Liver (tissue), 7 donors: ENCODE measurements at regions not wholly inside any gene's neighbourhood (a gene's known extent, or its start where the extent isn't known, plus 50 kb on each side); places are given as distances from the start of the nearest gene placed in this dataset.

Experiments
- DNase-seq: peaks from one replicate; pipeline ENCODE4 v3.0.0-alpha.2; 2017; ENCODE audit warnings: low spot score
- H3K27ac ChIP-seq, 2 donors: one replicate each; pipeline ENCODE4 v1.7.0; 2013; ENCODE audit warnings: inconsistent platforms in 2 of 2, low read length in 2 of 2, control low read depth in 1 of 2, low read depth in 1 of 2, mild to moderate bottlenecking in 1 of 2
- H3K27me3 ChIP-seq, 4 donors: one replicate each; pipeline versions ENCODE4 v1.6.1 to v1.7.0; 2013; ENCODE audit warnings: low read length in 3 of 4, inconsistent platforms in 1 of 4, mild to moderate bottlenecking in 1 of 4, moderate library complexity in 1 of 4; ENCODE audit not compliant: control insufficient read depth in 4 of 4, insufficient read depth in 4 of 4
- H3K36me3 ChIP-seq, 4 donors: one replicate each; pipeline versions ENCODE4 v1.6.1 to v1.7.0; 2013; ENCODE audit warnings: low read length in 3 of 4, mild to moderate bottlenecking in 3 of 4, low read depth in 1 of 4, moderate library complexity in 1 of 4; ENCODE audit not compliant: control insufficient read depth in 4 of 4, insufficient read depth in 3 of 4
- H3K4me1 ChIP-seq, 4 donors: one replicate each; pipeline versions ENCODE4 v1.6.1 to v1.7.0; 2013; ENCODE audit warnings: low read length in 3 of 4, mild to moderate bottlenecking in 3 of 4, moderate library complexity in 1 of 4; ENCODE audit not compliant: control insufficient read depth in 4 of 4, insufficient read depth in 4 of 4
- H3K4me3 ChIP-seq, 3 donors: one replicate each; pipeline versions ENCODE4 v1.6.1 to v1.7.0; 2013; ENCODE audit warnings: low read length in 3 of 3, control low read depth in 1 of 3, low read depth in 1 of 3, mild to moderate bottlenecking in 1 of 3
- H3K9ac ChIP-seq, 2 donors: one replicate each; pipeline ENCODE4 v1.7.0; 2013; ENCODE audit warnings: low read length in 2 of 2, mild to moderate bottlenecking in 2 of 2, moderate library complexity in 2 of 2, control low read depth in 1 of 2, low read depth in 1 of 2
- H3K9me3 ChIP-seq, 4 donors: one replicate each; pipeline versions ENCODE4 v1.6.1 to v1.7.0; 2013; ENCODE audit warnings: low read length in 3 of 4; ENCODE audit not compliant: control insufficient read depth in 4 of 4
- ATF3 ChIP-seq: IDR thresholded peaks from 2 replicates; pipeline ENCODE4 v1.6.1; 2016; ENCODE audit warnings: antibody characterized with exemption
- EGR1 ChIP-seq, 2 donors: IDR thresholded peaks; 2 replicates each; pipeline ENCODE4 v1.6.1; 2016 to 2018; ENCODE audit warnings: antibody characterized with exemption in 2 of 2, low read depth in 2 of 2
- FOXA2 ChIP-seq: IDR thresholded peaks from 2 replicates; pipeline ENCODE4 v1.6.1; 2016; ENCODE audit warnings: antibody characterized with exemption
- GABPA ChIP-seq, 2 donors: IDR thresholded peaks in 1 of 2; conservative IDR thresholded peaks in 1 of 2; 2 replicates each; pipeline ENCODE4 v1.6.1; 2016; ENCODE audit warnings: antibody characterized with exemption in 2 of 2, mild to moderate bottlenecking in 1 of 2, moderate library complexity in 1 of 2
- HNF4A ChIP-seq, 2 donors: conservative IDR thresholded peaks; 2 replicates each; pipeline ENCODE4 v1.6.1; 2016; ENCODE audit warnings: antibody characterized with exemption in 2 of 2, mild to moderate bottlenecking in 2 of 2
- HNF4G ChIP-seq: IDR thresholded peaks from 2 replicates; pipeline ENCODE4 v1.6.1; 2016; ENCODE audit warnings: antibody characterized with exemption
- JUND ChIP-seq, 2 donors: IDR thresholded peaks; 2 replicates each; pipeline ENCODE4 v1.6.1; 2016; ENCODE audit warnings: antibody characterized with exemption in 2 of 2
- MAX ChIP-seq: IDR thresholded peaks from 2 replicates; pipeline ENCODE4 v1.6.1; 2016; ENCODE audit warnings: antibody characterized with exemption
- NR2F2 ChIP-seq: IDR thresholded peaks from 2 replicates; pipeline ENCODE4 v1.6.1; 2016; ENCODE audit warnings: antibody characterized with exemption
- RAD21 ChIP-seq, 2 donors: IDR thresholded peaks; 2 replicates each; pipeline ENCODE4 v1.6.1; 2016; ENCODE audit warnings: antibody characterized with exemption in 2 of 2, mild to moderate bottlenecking in 2 of 2
- REST ChIP-seq: IDR thresholded peaks from 2 replicates; pipeline ENCODE4 v1.6.1; 2016; ENCODE audit warnings: antibody characterized with exemption, mild to moderate bottlenecking
- RXRA ChIP-seq, 2 donors: IDR thresholded peaks; 2 replicates each; pipeline ENCODE4 v1.6.1; 2017 to 2018; ENCODE audit warnings: antibody characterized with exemption in 2 of 2, mild to moderate bottlenecking in 1 of 2
- TAF1 ChIP-seq: conservative IDR thresholded peaks from 2 replicates; pipeline ENCODE4 v1.6.1; 2016; ENCODE audit warnings: antibody characterized with exemption, mild to moderate bottlenecking
- YY1 ChIP-seq: IDR thresholded peaks from 2 replicates; pipeline ENCODE4 v1.6.1; 2016; ENCODE audit warnings: antibody characterized with exemption, mild to moderate bottlenecking
- WGBS: extraction: QIAGEN DNeasy Blood & Tissue Kit; methylation state at CpG from one replicate; pipeline ENCODE4 v1.1.7; 2013; 5-methylcytosine and 5-hydroxymethylcytosine counted together
- donor health status: healthy.
- donor health status: healthy.
- donor health status: healthy.
- donor health status: healthy.

- H3K9me3 ChIP-seq = no peaks in the 10 kb centered on the region
- no peak overlapping the region for H3K27ac ChIP-seq
- TF ChIP-seq HNF4G = no peak
- H3K27me3 ChIP-seq = no peaks in the 10 kb centered on the region
- no peak overlapping the region for H3K9ac ChIP-seq
- no peaks in the 10 kb centered on the region for H3K36me3 ChIP-seq
- DNase-seq = no peak
- 75% methylated on average over 1 of the region's 1 CpG for WGBS
- no peaks in the 10 kb centered on the region for H3K4me1 ChIP-seq
- H3K4me3 ChIP-seq = no peak overlapping the region
Measured at GRCh38 chr5:111968459-111968858, 211.5 kb upstream of the NREP start.

- Histone ChIP-seq H3K27me3 (no peaks in the 10 kb centered on the region), H3K27ac (no peak overlapping the region), H3K36me3 (no peaks in the 10 kb centered on the region), H3K9me3 (no peaks in the 10 kb centered on the region), H3K4me1 (no peaks in the 10 kb centered on the region), H3K9ac (no peak overlapping the region), H3K4me3 (no peak overlapping the region)
- TF ChIP-seq RXRA (IDR thresholded peaks at IDR 0.05) = no peak
- DNase-seq = no peak
- 96% methylated on average over 8 of the region's 8 CpGs for WGBS
Measured at GRCh38 chr5:111967463-111967862, 210.5 kb upstream of the NREP start.

GRCh38 chr5:111966290-111966689, 209.3 kb upstream of the NREP start:
- Histone ChIP-seq H3K27ac (no peak overlapping the region), H3K4me1 (no peaks in the 10 kb centered on the region), H3K9ac (no peak overlapping the region), H3K27me3 (no peaks in the 10 kb centered on the region), H3K9me3 (no peaks in the 10 kb centered on the region), H3K4me3 (no peak overlapping the region), H3K36me3 (no peaks in the 10 kb centered on the region)
- TF ChIP-seq HNF4A (conservative IDR thresholded peaks at IDR 0.05) (no peak), HNF4G (no peak), RAD21 (IDR thresholded peaks at IDR 0.05) (no peak), RXRA (IDR thresholded peaks at IDR 0.05) (no peak), MAX (no peak), FOXA2 (no peak), GABPA (IDR thresholded peaks at IDR 0.05 in 1 of 2, conservative IDR thresholded peaks at IDR 0.05 in 1 of 2) (no peak), ATF3 (no peak), EGR1 (IDR thresholded peaks at IDR 0.05; ENCODE audit: low read depth in 2 of 2) (no peak), JUND (IDR thresholded peaks at IDR 0.05) (no peak), YY1 (no peak), NR2F2 (no peak), TAF1 (no peak), REST (no peak)
- DNase-seq = no peak
